ENCODE measurements at regions not wholly inside any gene's neighbourhood (a gene's known extent, or its start where the extent isn't known, plus 50 kb on each side); places are given as distances from the start of the nearest gene placed in this dataset.

- no peak for TF ChIP-seq CTCF (IDR thresholded peaks at IDR 0.05; ENCODE audit: low read depth, low read length)
- TF ChIP-seq EZH2phosphoT487 (IDR thresholded peaks at IDR 0.05; ENCODE audit: low read depth), result no peak
Measured at GRCh38 chr17:77346765-77347164, 206.0 kb downstream of the SEC14L1 start.

Measured in OCI-LY3 (cell line).